HCT116 (cell line): ENCODE measurements at regions not wholly inside any gene's neighbourhood (a gene's known extent, or its start where the extent isn't known, plus 50 kb on each side); places are given as distances from the start of the nearest gene placed in this dataset.

Experiments used
- ATAC-seq: fragments of 200-7000 bp; cut with Tn5 transposase; 2 replicates; pipeline ENCODE4 v1.9.1; 2020; ENCODE audit warnings: mild to moderate bottlenecking, moderate library complexity
- BruUV-seq: library from RNA; stranded (reverse); fragments of 400-500 nt; replicated peaks from 2 replicates; lab custom pipeline; 2021; lab: Mats Ljungman, UMichigan
- CTCF ChIA-PET: fragments of 300-600 bp; sonication (Branson Sonifier 250); formaldehyde crosslinking; loops from one replicate; lab custom pipeline; 2021; ENCODE audit warnings: antibody characterized with exemption; lab: Charles Lee
- POLR2A ChIA-PET: fragments of 300-600, 350-600 bp; sonication (Branson Sonifier 250); formaldehyde crosslinking; loops from one replicate; lab custom pipeline; 2021; ENCODE audit warnings: antibody characterized with exemption; lab: Charles Lee
- RAD21 ChIA-PET, 2 experiments: fragments of 300-600 bp; sonication (Branson Sonifier 250); formaldehyde crosslinking; loops; one replicate each; lab custom pipeline; 2023; ENCODE audit warnings: low total read pairs in 2 of 2; ENCODE audit not compliant: uncharacterized antibody in 2 of 2, unreplicated experiment in 2 of 2, low non-redundant PET in 1 of 2; lab: Charles Lee
- DNase-seq: peaks from one replicate; pipeline ENCODE4 v3.0.0-alpha.2; 2010; ENCODE audit warnings: low read depth, low spot score
- H2AFZ ChIP-seq: fragments of 200-600 bp; shearing (Covaris generic), sonication (generic); 2 replicates; pipeline ENCODE4 v1.6.1; 2017; ENCODE audit warnings: low read depth, mixed run types, mixed read lengths, antibody characterized with exemption, low read length; ENCODE audit not compliant: poor library complexity, severe bottlenecking
- H3K27ac ChIP-seq: 2 replicates; pipeline ENCODE4 v1.5.1; 2012; ENCODE audit warnings: low read depth, low read length
- H3K27me3 ChIP-seq: fragments of 200-600 bp; sonication (generic); 2 replicates; pipeline ENCODE4 v1.6.1; 2016; ENCODE audit warnings: mixed run types, low read length, mixed read lengths; ENCODE audit not compliant: insufficient read depth
- H3K36me3 ChIP-seq, 2 experiments: fragments of 200-500 bp in 1 of 2; fragments of 200-600 bp in 1 of 2; sonication (Bioruptor generic) in 1 of 2; sonication (generic) in 1 of 2; 2 replicates each; pipeline versions ENCODE4 v1.5.1 to v1.6.1; 2014 to 2016; ENCODE audit warnings: low read length in 2 of 2, inconsistent platforms in 1 of 2, mixed read lengths in 1 of 2, mixed run types in 1 of 2; ENCODE audit not compliant: insufficient read depth in 2 of 2, control insufficient read depth in 1 of 2
- H3K4me1 ChIP-seq, 2 experiments: fragments of 200-600 bp in 1 of 2; sonication (generic) in 1 of 2; 2 replicates each; pipeline versions ENCODE4 v1.5.1 to v1.6.1; 2012 to 2017; ENCODE audit warnings: low read length in 2 of 2, inconsistent platforms in 1 of 2, mild to moderate bottlenecking in 1 of 2, mixed read lengths in 1 of 2, mixed run types in 1 of 2, moderate library complexity in 1 of 2; ENCODE audit not compliant: insufficient read depth in 2 of 2, control insufficient read depth in 1 of 2
- H3K4me2 ChIP-seq: fragments of 200-600 bp; sonication (generic); 2 replicates; pipeline ENCODE4 v1.6.1; 2017; ENCODE audit warnings: mixed run types, low read length, mixed read lengths
- H3K4me3 ChIP-seq, 2 experiments: fragments of 200-600 bp in 1 of 2; sonication (generic) in 1 of 2; replicated peaks in 1 of 2; 2 replicates each; pipeline ENCODE4 v1.5.1; 2011 to 2016; ENCODE audit warnings: low read length in 2 of 2, control low read depth in 1 of 2, low read depth in 1 of 2, mild to moderate bottlenecking in 1 of 2, mixed read lengths in 1 of 2, mixed run types in 1 of 2
- H3K79me2 ChIP-seq: fragments of 200-600 bp; sonication (generic); 2 replicates; pipeline ENCODE4 v1.6.1; 2017; ENCODE audit warnings: mild to moderate bottlenecking, mixed run types, low read length, moderate library complexity, mixed read lengths; ENCODE audit not compliant: insufficient read depth
- H3K9ac ChIP-seq: fragments of 200-600 bp; sonication (generic); 2 replicates; pipeline ENCODE4 v1.6.1; 2016; ENCODE audit warnings: low read length, mixed read lengths
- H3K9me2 ChIP-seq: fragments of 200-600 bp; sonication (generic), shearing (Covaris generic); 2 replicates; pipeline ENCODE4 v1.6.1; 2017; ENCODE audit warnings: mixed run types, mild to moderate bottlenecking, moderate library complexity; ENCODE audit not compliant: insufficient read depth
- H3K9me3 ChIP-seq, 2 experiments: fragments of 200-500 bp in 1 of 2; fragments of 200-600 bp in 1 of 2; sonication (Bioruptor generic) in 1 of 2; sonication (generic) in 1 of 2; 2 replicates each; pipeline ENCODE4 v1.6.1; 2014 to 2017; ENCODE audit warnings: low read length in 2 of 2, mixed read lengths in 2 of 2, inconsistent platforms in 1 of 2, low read depth in 1 of 2, mild to moderate bottlenecking in 1 of 2, mixed run types in 1 of 2, moderate library complexity in 1 of 2; ENCODE audit not compliant: control insufficient read depth in 1 of 2, insufficient read depth in 1 of 2
- H4K20me1 ChIP-seq: fragments of 200-600 bp; sonication (generic), shearing (Covaris generic); 2 replicates; pipeline ENCODE4 v1.6.1; 2017; ENCODE audit warnings: mixed run types, mild to moderate bottlenecking, moderate library complexity; ENCODE audit not compliant: insufficient read depth
- ATF3 ChIP-seq: IDR thresholded peaks from 2 replicates; pipeline ENCODE4 v1.6.1; 2012
- EGR1 ChIP-seq: IDR thresholded peaks from 2 replicates; pipeline ENCODE4 v1.6.1; 2012; ENCODE audit warnings: low read depth
- JUND ChIP-seq: IDR thresholded peaks from 2 replicates; pipeline ENCODE4 v1.6.1; 2012
- POLR2A ChIP-seq: IDR thresholded peaks from 2 replicates; pipeline ENCODE4 v1.7.0; 2011; ENCODE audit warnings: borderline replicate concordance; ENCODE audit not compliant: insufficient read depth, insufficient read length; ENCODE audit errors: extremely low read depth
- RAD21 ChIP-seq: IDR thresholded peaks from 2 replicates; pipeline ENCODE4 v1.6.1; 2012; ENCODE audit warnings: low read depth, mild to moderate bottlenecking
- SIN3A ChIP-seq: IDR thresholded peaks from 2 replicates; pipeline ENCODE4 v1.6.1; 2012; ENCODE audit warnings: low read depth
- SRF ChIP-seq: IDR thresholded peaks from 2 replicates; pipeline ENCODE4 v1.6.1; 2012; ENCODE audit warnings: low read depth
- TCF7L2 ChIP-seq: IDR thresholded peaks from 2 replicates; pipeline ENCODE4 v1.7.0; 2011; ENCODE audit warnings: borderline replicate concordance, inconsistent platforms; ENCODE audit not compliant: insufficient read depth, insufficient read length; ENCODE audit errors: extremely low read depth
- YY1 ChIP-seq: IDR thresholded peaks from 2 replicates; pipeline ENCODE4 v1.6.1; 2011; ENCODE audit warnings: low read length, low read depth, moderate library complexity, mild to moderate bottlenecking; ENCODE audit not compliant: insufficient replicate concordance; ENCODE audit errors: extremely low read depth
- ZBTB33 ChIP-seq: IDR thresholded peaks from 2 replicates; pipeline ENCODE4 v1.6.1; 2011; ENCODE audit warnings: mild to moderate bottlenecking, low read length, moderate library complexity; ENCODE audit not compliant: insufficient replicate concordance; ENCODE audit errors: extremely low read depth
- ZNF274 ChIP-seq: fragments of 200-500 bp; sonication (Bioruptor generic); IDR thresholded peaks from 2 replicates; pipeline ENCODE4 v1.6.1; 2014; ENCODE audit warnings: mild to moderate bottlenecking, low read depth, low read length, inconsistent platforms
- intact Hi-C: fragments of 100-400 bp; cut with micrococcal nuclease; formaldehyde crosslinking; loops from 2 replicates; pipeline ENCODE4 v1.10.0; 2022
- TF ChIP-seq, protein P1 (sequence below): IDR thresholded peaks from 2 replicates; pipeline ENCODE4 v1.6.1; 2012; ENCODE audit warnings: low read depth

- DNase-seq (no peak), ATAC-seq (no peak)
- no peak overlapping the region for H3K4me3 ChIP-seq
- ChIA-PET RAD21 (no interaction called here), POLR2A (no interaction called here), CTCF (no interaction called here)
- intact Hi-C loops: no loop called here
- no peaks in the 10 kb centered on the region for H3K9me3 ChIP-seq
- no peak overlapping the region for H2AFZ ChIP-seq
- BruUV-seq: no TSS peak
- H3K27ac ChIP-seq: no peak overlapping the region
- no peaks in the 10 kb centered on the region for H3K9me2 ChIP-seq
- no peak overlapping the region for H3K4me2 ChIP-seq
- H3K36me3 ChIP-seq: no peaks in the 10 kb centered on the region
- peaks cover 0 to 6% of the 10 kb centered on the region in 2 experiments; a peak in 1 of 4 replicates for H3K4me1 ChIP-seq
- H3K79me2 ChIP-seq: no peaks in the 10 kb centered on the region
- H3K27me3 ChIP-seq: no peaks in the 10 kb centered on the region
- H4K20me1 ChIP-seq: no peaks in the 10 kb centered on the region
- TF ChIP-seq ATF3: no peak
- TF ChIP-seq RAD21: no peak
- TF ChIP-seq ZBTB33: no peak
- TF ChIP-seq YY1: no peak
- no peak for TF ChIP-seq EGR1
- no peak for TF ChIP-seq TCF7L2
- no peak for TF ChIP-seq JUND
- TF ChIP-seq, protein P1, sequence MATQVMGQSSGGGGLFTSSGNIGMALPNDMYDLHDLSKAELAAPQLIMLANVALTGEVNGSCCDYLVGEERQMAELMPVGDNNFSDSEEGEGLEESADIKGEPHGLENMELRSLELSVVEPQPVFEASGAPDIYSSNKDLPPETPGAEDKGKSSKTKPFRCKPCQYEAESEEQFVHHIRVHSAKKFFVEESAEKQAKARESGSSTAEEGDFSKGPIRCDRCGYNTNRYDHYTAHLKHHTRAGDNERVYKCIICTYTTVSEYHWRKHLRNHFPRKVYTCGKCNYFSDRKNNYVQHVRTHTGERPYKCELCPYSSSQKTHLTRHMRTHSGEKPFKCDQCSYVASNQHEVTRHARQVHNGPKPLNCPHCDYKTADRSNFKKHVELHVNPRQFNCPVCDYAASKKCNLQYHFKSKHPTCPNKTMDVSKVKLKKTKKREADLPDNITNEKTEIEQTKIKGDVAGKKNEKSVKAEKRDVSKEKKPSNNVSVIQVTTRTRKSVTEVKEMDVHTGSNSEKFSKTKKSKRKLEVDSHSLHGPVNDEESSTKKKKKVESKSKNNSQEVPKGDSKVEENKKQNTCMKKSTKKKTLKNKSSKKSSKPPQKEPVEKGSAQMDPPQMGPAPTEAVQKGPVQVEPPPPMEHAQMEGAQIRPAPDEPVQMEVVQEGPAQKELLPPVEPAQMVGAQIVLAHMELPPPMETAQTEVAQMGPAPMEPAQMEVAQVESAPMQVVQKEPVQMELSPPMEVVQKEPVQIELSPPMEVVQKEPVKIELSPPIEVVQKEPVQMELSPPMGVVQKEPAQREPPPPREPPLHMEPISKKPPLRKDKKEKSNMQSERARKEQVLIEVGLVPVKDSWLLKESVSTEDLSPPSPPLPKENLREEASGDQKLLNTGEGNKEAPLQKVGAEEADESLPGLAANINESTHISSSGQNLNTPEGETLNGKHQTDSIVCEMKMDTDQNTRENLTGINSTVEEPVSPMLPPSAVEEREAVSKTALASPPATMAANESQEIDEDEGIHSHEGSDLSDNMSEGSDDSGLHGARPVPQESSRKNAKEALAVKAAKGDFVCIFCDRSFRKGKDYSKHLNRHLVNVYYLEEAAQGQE: no peak
- no peak for TF ChIP-seq ZNF274
- no peak for TF ChIP-seq POLR2A
- no peak for TF ChIP-seq SRF
- no peak for TF ChIP-seq SIN3A
- no peak overlapping the region for H3K9ac ChIP-seq
These were observed 210.1 kb upstream of the TNRC6C start for GRCh38 chr17:77748436-77748835.
